Liver (tissue), 8 donors: ENCODE measurements at regions not wholly inside any gene's neighbourhood (a gene's known extent, or its start where the extent isn't known, plus 50 kb on each side); places are given as distances from the start of the nearest gene placed in this dataset.
"Not testable (repeated sequence)": the region's sequence is repeated elsewhere in the genome, so short reads cannot be mapped to it uniquely, and the experiment has no call there.

Source experiments
- DNase-seq: peaks from one replicate; pipeline ENCODE4 v3.0.0-alpha.2; 2017; ENCODE audit warnings: low spot score
- H3K27ac ChIP-seq, 2 donors: one replicate each; pipeline ENCODE4 v1.7.0; 2013; ENCODE audit warnings: inconsistent platforms in 2 of 2, low read length in 2 of 2, control low read depth in 1 of 2, low read depth in 1 of 2, mild to moderate bottlenecking in 1 of 2
- H3K27me3 ChIP-seq, 4 donors: one replicate each; pipeline versions ENCODE4 v1.6.1 to v1.7.0; 2013; ENCODE audit warnings: low read length in 3 of 4, inconsistent platforms in 1 of 4, mild to moderate bottlenecking in 1 of 4, moderate library complexity in 1 of 4; ENCODE audit not compliant: control insufficient read depth in 4 of 4, insufficient read depth in 4 of 4
- H3K36me3 ChIP-seq, 4 donors: one replicate each; pipeline versions ENCODE4 v1.6.1 to v1.7.0; 2013; ENCODE audit warnings: low read length in 3 of 4, mild to moderate bottlenecking in 3 of 4, low read depth in 1 of 4, moderate library complexity in 1 of 4; ENCODE audit not compliant: control insufficient read depth in 4 of 4, insufficient read depth in 3 of 4
- H3K4me1 ChIP-seq, 4 donors: one replicate each; pipeline versions ENCODE4 v1.6.1 to v1.7.0; 2013; ENCODE audit warnings: low read length in 3 of 4, mild to moderate bottlenecking in 3 of 4, moderate library complexity in 1 of 4; ENCODE audit not compliant: control insufficient read depth in 4 of 4, insufficient read depth in 4 of 4
- H3K4me3 ChIP-seq, 3 donors: one replicate each; pipeline versions ENCODE4 v1.6.1 to v1.7.0; 2013; ENCODE audit warnings: low read length in 3 of 3, control low read depth in 1 of 3, low read depth in 1 of 3, mild to moderate bottlenecking in 1 of 3
- H3K9ac ChIP-seq, 2 donors: one replicate each; pipeline ENCODE4 v1.7.0; 2013; ENCODE audit warnings: low read length in 2 of 2, mild to moderate bottlenecking in 2 of 2, moderate library complexity in 2 of 2, control low read depth in 1 of 2, low read depth in 1 of 2
- H3K9me3 ChIP-seq, 4 donors: one replicate each; pipeline versions ENCODE4 v1.6.1 to v1.7.0; 2013; ENCODE audit warnings: low read length in 3 of 4; ENCODE audit not compliant: control insufficient read depth in 4 of 4
- EGR1 ChIP-seq, 2 donors: IDR thresholded peaks; 2 replicates each; pipeline ENCODE4 v1.6.1; 2016 to 2018; ENCODE audit warnings: antibody characterized with exemption in 2 of 2, low read depth in 2 of 2
- FOXA1 ChIP-seq: IDR thresholded peaks from 2 replicates; pipeline ENCODE4 v1.6.1; 2016; ENCODE audit warnings: antibody characterized with exemption
- FOXA2 ChIP-seq: IDR thresholded peaks from 2 replicates; pipeline ENCODE4 v1.6.1; 2016; ENCODE audit warnings: antibody characterized with exemption
- GABPA ChIP-seq, 2 donors: IDR thresholded peaks in 1 of 2; conservative IDR thresholded peaks in 1 of 2; 2 replicates each; pipeline ENCODE4 v1.6.1; 2016; ENCODE audit warnings: antibody characterized with exemption in 2 of 2, mild to moderate bottlenecking in 1 of 2, moderate library complexity in 1 of 2
- HNF4A ChIP-seq, 2 donors: conservative IDR thresholded peaks; 2 replicates each; pipeline ENCODE4 v1.6.1; 2016; ENCODE audit warnings: antibody characterized with exemption in 2 of 2, mild to moderate bottlenecking in 2 of 2
- HNF4G ChIP-seq: IDR thresholded peaks from 2 replicates; pipeline ENCODE4 v1.6.1; 2016; ENCODE audit warnings: antibody characterized with exemption
- JUND ChIP-seq, 2 donors: IDR thresholded peaks; 2 replicates each; pipeline ENCODE4 v1.6.1; 2016; ENCODE audit warnings: antibody characterized with exemption in 2 of 2
- NR2F2 ChIP-seq: IDR thresholded peaks from 2 replicates; pipeline ENCODE4 v1.6.1; 2016; ENCODE audit warnings: antibody characterized with exemption
- RAD21 ChIP-seq, 2 donors: IDR thresholded peaks; 2 replicates each; pipeline ENCODE4 v1.6.1; 2016; ENCODE audit warnings: antibody characterized with exemption in 2 of 2, mild to moderate bottlenecking in 2 of 2
- RXRA ChIP-seq, 2 donors: IDR thresholded peaks; 2 replicates each; pipeline ENCODE4 v1.6.1; 2017 to 2018; ENCODE audit warnings: antibody characterized with exemption in 2 of 2, mild to moderate bottlenecking in 1 of 2
- SP1 ChIP-seq: IDR thresholded peaks from 2 replicates; pipeline ENCODE4 v1.6.1; 2018; ENCODE audit warnings: antibody characterized with exemption, mild to moderate bottlenecking
- TAF1 ChIP-seq: conservative IDR thresholded peaks from 2 replicates; pipeline ENCODE4 v1.6.1; 2016; ENCODE audit warnings: antibody characterized with exemption, mild to moderate bottlenecking
- YY1 ChIP-seq: IDR thresholded peaks from 2 replicates; pipeline ENCODE4 v1.6.1; 2016; ENCODE audit warnings: antibody characterized with exemption, mild to moderate bottlenecking
- WGBS: extraction: QIAGEN DNeasy Blood & Tissue Kit; methylation state at CpG from one replicate; pipeline ENCODE4 v1.1.7; 2013; 5-methylcytosine and 5-hydroxymethylcytosine counted together
- TF ChIP-seq, protein P1 (sequence below): IDR thresholded peaks from 2 replicates; pipeline ENCODE4 v1.6.1; 2016; ENCODE audit warnings: antibody characterized with exemption, mild to moderate bottlenecking
- TF ChIP-seq, protein P2 (sequence below): IDR thresholded peaks from 2 replicates; pipeline ENCODE4 v1.6.1; 2016; ENCODE audit warnings: antibody characterized with exemption
- TF ChIP-seq, protein P3 (sequence below): IDR thresholded peaks from 2 replicates; pipeline ENCODE4 v1.6.1; 2016; ENCODE audit warnings: antibody characterized with exemption
- TF ChIP-seq, protein P4 (sequence below): fragments of 150-350 bp; IDR thresholded peaks from 2 replicates; pipeline ENCODE4 v1.5.1; 2017; ENCODE audit warnings: improper control_type of control experiment, low read depth, low read length; ENCODE audit not compliant: missing input control
- TF ChIP-seq, protein P5 (sequence below): IDR thresholded peaks from 2 replicates; pipeline ENCODE4 v1.6.1; 2016; ENCODE audit warnings: antibody characterized with exemption
- donor health status: healthy.
- donor health status: healthy.
- donor health status: healthy.
- donor health status: healthy.
- donor health status: healthy.

DNA sequence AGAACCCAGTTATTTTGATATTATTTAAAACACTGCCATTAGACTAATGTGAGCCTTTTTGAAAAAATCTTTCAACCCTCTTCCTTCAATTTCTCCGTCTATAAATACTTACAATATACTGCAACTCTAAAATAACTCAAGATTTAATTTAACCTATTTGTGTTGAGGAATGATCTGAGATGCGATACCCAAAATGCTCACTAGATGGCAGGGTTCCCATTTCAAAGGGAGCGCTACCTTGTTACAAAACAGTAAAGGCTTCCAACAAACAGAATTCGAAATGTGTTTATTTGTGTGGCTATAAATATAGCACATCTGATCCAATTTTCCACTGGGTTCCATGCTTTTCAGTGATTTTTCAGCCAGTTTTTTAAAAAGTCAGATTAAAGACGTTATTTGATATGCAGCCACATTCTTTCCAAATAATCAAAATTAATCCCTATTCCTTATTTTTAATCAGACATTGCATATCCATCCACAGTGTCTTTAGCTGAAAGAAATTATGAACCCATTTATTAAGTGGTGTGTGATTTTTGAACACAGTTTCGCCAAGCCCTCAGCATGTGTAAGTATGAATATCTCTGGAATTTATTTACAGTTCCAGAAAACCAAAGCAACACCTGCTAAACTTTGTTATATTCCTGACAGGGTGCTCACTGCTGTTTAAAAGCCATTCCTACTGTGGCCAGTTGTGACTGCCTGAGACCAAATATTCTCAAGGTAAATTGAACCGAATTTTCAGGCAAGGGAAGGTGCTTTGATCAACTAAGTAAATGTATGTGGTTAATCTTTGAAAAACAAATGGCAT, 668.0 kb upstream of the LCORL start:
- Histone ChIP-seq H3K9me3 (no peaks in the 10 kb centered on the region), H3K9ac (peak overlapping the region in 1 of 2 donors; percentile 5), H3K27me3 (peaks cover 0 to 5% (median 0%) of the 10 kb centered on the region in 4 donors), H3K27ac (no peak overlapping the region), H3K4me1 (no peaks in the 10 kb centered on the region), H3K4me3 (no peak overlapping the region), H3K36me3 (no peaks in the 10 kb centered on the region)
- WGBS = 8% methylated on average over 7 of the region's 7 CpGs
- TF ChIP-seq, protein P1, sequence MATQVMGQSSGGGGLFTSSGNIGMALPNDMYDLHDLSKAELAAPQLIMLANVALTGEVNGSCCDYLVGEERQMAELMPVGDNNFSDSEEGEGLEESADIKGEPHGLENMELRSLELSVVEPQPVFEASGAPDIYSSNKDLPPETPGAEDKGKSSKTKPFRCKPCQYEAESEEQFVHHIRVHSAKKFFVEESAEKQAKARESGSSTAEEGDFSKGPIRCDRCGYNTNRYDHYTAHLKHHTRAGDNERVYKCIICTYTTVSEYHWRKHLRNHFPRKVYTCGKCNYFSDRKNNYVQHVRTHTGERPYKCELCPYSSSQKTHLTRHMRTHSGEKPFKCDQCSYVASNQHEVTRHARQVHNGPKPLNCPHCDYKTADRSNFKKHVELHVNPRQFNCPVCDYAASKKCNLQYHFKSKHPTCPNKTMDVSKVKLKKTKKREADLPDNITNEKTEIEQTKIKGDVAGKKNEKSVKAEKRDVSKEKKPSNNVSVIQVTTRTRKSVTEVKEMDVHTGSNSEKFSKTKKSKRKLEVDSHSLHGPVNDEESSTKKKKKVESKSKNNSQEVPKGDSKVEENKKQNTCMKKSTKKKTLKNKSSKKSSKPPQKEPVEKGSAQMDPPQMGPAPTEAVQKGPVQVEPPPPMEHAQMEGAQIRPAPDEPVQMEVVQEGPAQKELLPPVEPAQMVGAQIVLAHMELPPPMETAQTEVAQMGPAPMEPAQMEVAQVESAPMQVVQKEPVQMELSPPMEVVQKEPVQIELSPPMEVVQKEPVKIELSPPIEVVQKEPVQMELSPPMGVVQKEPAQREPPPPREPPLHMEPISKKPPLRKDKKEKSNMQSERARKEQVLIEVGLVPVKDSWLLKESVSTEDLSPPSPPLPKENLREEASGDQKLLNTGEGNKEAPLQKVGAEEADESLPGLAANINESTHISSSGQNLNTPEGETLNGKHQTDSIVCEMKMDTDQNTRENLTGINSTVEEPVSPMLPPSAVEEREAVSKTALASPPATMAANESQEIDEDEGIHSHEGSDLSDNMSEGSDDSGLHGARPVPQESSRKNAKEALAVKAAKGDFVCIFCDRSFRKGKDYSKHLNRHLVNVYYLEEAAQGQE = no peak
- TF ChIP-seq FOXA2 (peak; percentile 5), TAF1 (no peak), HNF4G (no peak), GABPA (IDR thresholded peaks at IDR 0.05 in 1 of 2, conservative IDR thresholded peaks at IDR 0.05 in 1 of 2) (no peak), SP1 (no peak), NR2F2 (no peak), EGR1 (IDR thresholded peaks at IDR 0.05; ENCODE audit: low read depth in 2 of 2) (no peak), RAD21 (IDR thresholded peaks at IDR 0.05) (peak; percentile 94), YY1 (no peak), JUND (IDR thresholded peaks at IDR 0.05) (no peak), HNF4A (conservative IDR thresholded peaks at IDR 0.05) (no peak), RXRA (IDR thresholded peaks at IDR 0.05) (no peak), FOXA1 (no peak)
- TF ChIP-seq, protein P2, sequence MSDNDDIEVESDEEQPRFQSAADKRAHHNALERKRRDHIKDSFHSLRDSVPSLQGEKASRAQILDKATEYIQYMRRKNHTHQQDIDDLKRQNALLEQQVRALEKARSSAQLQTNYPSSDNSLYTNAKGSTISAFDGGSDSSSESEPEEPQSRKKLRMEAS = no peak
- TF ChIP-seq, protein P3, sequence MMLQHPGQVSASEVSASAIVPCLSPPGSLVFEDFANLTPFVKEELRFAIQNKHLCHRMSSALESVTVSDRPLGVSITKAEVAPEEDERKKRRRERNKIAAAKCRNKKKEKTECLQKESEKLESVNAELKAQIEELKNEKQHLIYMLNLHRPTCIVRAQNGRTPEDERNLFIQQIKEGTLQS = no peak
- TF ChIP-seq, protein P4, sequence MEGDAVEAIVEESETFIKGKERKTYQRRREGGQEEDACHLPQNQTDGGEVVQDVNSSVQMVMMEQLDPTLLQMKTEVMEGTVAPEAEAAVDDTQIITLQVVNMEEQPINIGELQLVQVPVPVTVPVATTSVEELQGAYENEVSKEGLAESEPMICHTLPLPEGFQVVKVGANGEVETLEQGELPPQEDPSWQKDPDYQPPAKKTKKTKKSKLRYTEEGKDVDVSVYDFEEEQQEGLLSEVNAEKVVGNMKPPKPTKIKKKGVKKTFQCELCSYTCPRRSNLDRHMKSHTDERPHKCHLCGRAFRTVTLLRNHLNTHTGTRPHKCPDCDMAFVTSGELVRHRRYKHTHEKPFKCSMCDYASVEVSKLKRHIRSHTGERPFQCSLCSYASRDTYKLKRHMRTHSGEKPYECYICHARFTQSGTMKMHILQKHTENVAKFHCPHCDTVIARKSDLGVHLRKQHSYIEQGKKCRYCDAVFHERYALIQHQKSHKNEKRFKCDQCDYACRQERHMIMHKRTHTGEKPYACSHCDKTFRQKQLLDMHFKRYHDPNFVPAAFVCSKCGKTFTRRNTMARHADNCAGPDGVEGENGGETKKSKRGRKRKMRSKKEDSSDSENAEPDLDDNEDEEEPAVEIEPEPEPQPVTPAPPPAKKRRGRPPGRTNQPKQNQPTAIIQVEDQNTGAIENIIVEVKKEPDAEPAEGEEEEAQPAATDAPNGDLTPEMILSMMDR = peak; percentile 85
- TF ChIP-seq, protein P5, sequence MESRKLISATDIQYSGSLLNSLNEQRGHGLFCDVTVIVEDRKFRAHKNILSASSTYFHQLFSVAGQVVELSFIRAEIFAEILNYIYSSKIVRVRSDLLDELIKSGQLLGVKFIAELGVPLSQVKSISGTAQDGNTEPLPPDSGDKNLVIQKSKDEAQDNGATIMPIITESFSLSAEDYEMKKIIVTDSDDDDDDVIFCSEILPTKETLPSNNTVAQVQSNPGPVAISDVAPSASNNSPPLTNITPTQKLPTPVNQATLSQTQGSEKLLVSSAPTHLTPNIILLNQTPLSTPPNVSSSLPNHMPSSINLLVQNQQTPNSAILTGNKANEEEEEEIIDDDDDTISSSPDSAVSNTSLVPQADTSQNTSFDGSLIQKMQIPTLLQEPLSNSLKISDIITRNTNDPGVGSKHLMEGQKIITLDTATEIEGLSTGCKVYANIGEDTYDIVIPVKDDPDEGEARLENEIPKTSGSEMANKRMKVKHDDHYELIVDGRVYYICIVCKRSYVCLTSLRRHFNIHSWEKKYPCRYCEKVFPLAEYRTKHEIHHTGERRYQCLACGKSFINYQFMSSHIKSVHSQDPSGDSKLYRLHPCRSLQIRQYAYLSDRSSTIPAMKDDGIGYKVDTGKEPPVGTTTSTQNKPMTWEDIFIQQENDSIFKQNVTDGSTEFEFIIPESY = no peak
- DNase-seq = peak; percentile 50

DNA sequence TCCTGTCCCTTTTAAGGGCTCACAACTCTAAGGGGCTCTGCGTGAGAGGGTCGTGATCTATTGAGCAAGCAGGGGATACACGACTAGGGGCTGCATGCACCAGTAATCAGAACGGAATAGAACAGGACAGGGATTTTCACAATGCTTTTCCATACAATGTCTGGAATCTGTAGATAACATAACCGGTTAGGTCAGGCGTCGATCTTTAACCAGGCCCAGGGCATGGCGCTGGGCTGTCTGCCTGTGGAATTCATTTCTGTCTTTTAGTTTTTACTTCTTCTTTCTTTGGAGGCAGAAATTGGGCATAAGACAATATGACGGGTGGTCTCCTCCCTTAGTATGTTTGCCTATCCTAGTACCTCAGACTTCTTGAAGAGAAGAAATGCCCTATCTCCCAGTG, 666.8 kb upstream of the LCORL start:
- H3K9ac ChIP-seq, H3K4me3 ChIP-seq, H3K9me3 ChIP-seq, H3K36me3 ChIP-seq, H3K27me3 ChIP-seq, DNase-seq, H3K4me1 ChIP-seq, H3K27ac ChIP-seq: not testable (repeated sequence)
- 77% methylated on average over 9 of the region's 9 CpGs for WGBS
